ENCODE measurements at regions not wholly inside any gene's neighbourhood (a gene's known extent, or its start where the extent isn't known, plus 50 kb on each side); places are given as distances from the start of the nearest gene placed in this dataset.
A peak's percentile ranks its signal among the peaks of the same experiment; 100 is the strongest.
"Not testable (repeated sequence)": the region's sequence is repeated elsewhere in the genome, so short reads cannot be mapped to it uniquely, and the experiment has no call there.

GRCh38 chr18:67134911-67135310 lies 381.6 kb downstream of the DSEL start:
- no peak for DNase-seq (ENCODE audit: low read depth)

DNA sequence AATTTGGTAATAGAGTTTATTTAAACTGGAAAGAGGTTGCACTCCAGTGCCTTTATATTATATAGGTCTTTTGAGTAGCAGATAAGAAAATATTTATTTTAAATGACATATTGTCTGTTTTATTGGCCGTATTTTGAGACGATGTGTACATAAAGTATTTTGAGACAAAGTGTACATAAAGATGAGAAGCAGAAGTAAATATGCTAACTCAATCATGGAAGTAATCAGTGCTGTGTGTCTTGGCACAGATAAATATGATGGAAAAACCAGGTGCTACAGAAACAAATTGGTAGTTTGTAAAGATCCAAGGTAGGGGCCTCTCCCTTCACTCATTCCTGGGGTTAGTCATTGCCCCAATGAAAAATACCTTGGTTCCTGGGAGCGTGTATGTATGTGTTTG lies 382.9 kb downstream of the DSEL start:
- DNase-seq (ENCODE audit: low read depth): no peak

DNA sequence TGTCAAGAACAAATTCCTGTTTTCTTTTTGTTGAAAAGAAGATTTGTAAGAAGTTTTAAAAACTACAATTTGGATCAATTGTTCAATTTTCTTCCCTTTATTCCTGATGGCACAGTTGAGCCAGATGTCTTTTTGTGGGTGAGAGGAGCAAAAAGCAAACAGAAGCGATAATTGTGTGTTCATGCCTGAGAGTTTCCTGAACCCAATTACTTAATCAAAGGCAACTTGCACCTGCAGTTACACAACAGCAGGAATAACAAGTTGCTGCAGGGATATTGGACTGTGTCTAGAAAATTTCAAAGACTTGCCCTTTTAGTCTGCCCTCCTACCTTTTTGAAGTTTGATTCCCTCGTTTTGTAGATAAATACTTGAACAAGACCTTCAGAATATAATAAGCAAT lies 383.6 kb downstream of the DSEL start:
- no peak for DNase-seq (ENCODE audit: low read depth)

DNA sequence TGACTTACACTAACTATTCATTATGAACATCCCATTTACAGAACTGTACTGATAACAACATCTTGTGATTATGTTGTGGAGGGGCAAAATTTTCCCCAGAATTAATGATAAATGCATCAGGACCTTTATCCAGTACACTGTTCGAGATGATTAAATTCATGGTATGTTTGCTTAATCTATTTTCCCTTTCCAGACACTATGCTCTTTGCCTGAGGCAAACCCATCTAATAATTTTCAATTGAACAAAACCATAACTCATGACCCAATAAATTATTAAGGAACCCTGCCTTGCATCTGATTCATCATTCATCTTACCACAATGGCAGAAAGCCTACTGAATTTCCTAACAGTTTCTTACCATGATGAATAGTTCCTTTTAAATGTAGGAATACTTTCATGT lies 385.0 kb downstream of the DSEL start:
- no peak for DNase-seq (ENCODE audit: low read depth)

GRCh38 chr18:67126751-67127150 lies 389.8 kb downstream of the DSEL start:
- not testable (repeated sequence) for DNase-seq (ENCODE audit: low read depth)

DNA sequence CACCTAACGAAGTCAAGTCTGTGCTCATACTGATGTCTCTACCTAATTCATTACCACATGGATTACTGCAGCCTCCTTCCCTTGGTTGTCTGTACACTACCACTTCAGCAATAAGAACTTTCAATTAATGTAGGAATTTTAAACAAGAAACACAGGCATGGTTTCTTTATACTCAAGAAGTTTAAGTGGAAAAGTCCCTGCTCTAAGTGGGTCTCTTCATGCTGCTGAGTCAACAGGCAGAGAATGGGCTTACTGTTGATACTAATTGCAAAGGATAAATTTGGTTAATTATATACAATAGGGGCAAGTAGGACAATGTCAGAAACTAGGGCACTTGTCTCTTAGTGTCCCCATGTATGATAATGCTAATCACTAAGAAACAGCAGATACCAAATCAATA lies 392.6 kb downstream of the DSEL start:
- DNase-seq (ENCODE audit: low read depth): no peak

DNA sequence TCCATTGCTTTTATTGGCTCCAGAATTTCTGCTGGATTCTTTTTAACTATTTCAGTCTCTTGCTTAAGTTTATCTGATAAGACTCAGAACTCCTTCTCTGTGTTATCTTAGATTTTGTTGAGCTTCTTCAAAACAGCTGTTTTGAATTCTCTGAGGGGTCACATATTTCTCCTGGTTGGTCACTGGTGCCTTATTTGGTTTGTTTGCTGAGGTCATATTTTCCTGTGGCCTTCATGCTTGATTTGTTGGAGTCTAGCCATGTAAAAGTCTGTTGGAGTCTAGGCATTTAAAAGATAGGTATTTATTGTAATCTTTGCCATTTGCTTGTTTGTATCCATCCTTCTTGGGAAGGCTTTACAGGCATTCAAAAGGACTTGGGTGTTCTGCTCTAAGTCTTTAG lies 398.7 kb downstream of the DSEL start:
- DNase-seq (ENCODE audit: low read depth): peak; percentile 52

GRCh38 chr18:67109535-67109934 lies 407.0 kb downstream of the DSEL start:
- no peak for DNase-seq (ENCODE audit: low read depth)

- DNase-seq (ENCODE audit: low read depth): peak; percentile 14
These were observed 407.6 kb downstream of the DSEL start for GRCh38 chr18:67108894-67109293.

DNA sequence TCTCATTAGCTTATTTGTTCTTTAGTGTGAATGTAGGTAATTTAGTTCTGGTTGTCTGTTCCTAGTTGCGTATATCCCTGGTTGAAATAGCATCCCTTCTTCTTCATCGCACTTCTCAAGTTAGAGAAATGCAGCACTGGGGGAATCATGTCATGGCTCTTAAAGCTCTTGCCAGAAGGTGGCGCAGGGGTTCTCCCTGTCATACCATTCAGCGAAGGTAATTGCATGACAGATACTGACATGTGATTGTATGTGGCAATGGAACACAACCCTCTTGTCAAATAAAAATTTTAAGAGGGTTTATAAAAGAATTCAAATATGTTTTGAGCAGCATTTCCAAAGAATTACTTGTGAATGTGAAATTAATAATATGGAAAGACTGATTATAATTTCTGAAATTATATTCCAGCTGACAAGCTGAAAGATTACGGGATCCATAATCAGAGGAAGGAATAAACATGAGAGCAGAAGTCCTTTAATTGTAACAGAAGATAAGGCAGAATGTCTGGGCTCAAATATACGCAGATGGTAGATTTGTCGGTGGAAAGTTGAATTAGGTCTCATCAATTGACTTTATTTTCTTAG lies 411.7 kb downstream of the DSEL start:
- peak; percentile 84 for DNase-seq (ENCODE audit: low read depth)

DNA sequence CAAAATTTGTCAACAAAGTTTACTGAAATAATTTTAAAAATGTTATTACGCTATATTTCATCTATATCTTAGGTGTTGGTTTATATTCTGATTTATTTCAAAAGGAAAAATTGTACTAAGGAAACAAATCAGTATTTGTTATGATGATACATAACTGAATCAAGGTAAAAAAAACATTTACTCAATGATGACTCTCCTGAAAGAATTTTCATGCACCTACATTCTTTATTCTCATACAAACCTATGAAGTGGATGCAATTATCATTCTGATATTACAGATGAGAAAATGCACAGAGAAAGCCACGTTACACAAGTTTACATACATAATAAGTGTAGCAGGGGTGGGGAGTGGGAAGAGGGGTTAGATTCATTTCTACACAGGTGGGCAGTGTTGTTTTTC lies 422.4 kb downstream of the DSEL start:
- DNase-seq (ENCODE audit: low read depth): no peak

DNA sequence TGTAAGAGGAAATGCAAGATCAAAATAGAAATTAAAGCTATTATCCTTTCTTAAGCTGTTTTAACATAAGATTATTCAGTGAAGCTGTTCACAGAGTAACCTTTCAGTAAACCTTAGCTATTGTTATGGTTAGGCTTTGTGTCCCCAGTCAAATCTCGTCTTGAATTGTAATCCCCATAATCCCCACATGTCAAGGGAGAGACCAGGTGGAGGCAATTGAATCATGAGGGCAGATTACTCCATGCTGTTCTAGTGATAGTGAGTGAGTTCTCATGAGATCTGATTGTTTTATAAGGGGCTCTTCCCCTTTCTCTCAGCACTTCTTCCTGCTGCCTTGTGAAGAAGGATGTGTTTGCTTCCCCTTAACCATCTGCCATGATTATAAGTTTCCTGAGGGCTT lies 424.4 kb downstream of the DSEL start:
- DNase-seq (ENCODE audit: low read depth): no peak

DNA sequence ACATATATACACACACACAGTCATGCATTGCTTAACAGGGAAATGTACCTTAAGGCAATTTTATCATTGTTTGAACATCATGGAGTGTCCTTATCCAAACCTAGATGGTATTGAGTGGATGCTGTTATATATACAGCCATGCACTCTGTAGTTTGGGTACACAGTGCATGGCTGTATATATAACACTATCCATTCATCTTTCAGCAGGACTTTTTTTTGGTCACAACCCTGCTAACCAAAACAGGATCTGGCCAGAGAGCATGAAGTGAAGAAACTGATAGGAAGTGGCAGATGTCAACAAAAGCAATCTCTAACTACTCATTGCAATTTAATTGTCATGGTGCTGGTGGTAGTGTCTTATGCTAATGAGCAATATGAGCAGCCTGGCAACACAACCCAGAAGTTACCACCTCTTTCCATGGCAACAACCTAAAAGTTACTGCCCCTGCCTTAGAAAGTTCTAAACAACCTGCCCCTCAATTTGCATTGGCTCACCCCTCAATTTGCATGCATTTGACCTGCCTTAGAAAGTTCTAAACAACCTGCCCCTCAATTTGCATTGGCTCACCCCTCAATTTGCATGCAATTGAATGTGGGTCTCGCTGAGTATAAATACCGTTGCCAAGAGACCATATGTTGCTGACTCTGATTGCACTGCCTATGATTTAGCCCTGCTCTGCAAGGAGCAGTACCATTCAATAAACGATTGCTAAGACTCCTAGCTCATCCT lies 434.9 kb downstream of the DSEL start:
- no peak for DNase-seq (ENCODE audit: low read depth)

DNA sequence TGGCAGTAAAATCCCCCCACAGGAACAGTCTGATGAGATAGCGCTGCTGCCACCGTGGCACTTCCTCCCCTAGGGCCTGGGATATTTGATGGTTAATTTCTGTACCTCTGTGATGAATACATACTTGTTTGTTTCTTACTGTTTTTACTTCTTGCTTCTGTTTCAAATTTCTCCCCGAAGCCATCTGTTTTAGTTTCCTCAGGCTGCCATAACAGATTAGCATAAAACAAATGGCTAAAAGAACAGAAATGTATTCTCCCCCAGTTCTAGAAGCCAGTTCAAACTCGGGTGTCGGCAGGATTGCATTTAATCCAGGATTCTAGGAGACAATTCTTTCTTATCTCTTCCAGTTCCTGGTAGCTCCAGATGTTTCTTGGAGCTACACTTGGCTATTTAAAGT lies 435.9 kb downstream of the DSEL start:
- DNase-seq (ENCODE audit: low read depth): no peak

GRCh38 chr18:67074309-67074708 lies 442.2 kb downstream of the DSEL start:
- peak; percentile 1 for DNase-seq (ENCODE audit: low read depth)

DNA sequence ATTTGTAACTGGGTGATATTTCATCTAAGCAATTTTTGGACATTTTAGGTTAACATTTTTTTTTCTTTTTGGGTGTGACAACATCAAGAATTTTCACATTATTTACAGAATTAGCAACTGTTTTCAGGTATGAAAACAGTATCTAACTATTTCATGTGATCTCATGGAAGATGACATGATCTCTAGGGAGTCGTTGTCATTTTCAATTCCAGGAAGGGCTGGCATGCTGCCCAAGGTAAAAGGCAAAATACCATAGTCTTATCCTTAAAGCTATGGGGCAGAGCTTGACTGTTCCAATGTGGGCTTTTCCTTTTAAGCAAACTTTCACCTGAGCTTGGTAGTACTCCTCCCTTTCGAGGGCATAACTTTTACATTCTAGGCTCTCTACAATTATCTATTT lies 443.7 kb downstream of the DSEL start:
- no peak for DNase-seq (ENCODE audit: low read depth)

DNA sequence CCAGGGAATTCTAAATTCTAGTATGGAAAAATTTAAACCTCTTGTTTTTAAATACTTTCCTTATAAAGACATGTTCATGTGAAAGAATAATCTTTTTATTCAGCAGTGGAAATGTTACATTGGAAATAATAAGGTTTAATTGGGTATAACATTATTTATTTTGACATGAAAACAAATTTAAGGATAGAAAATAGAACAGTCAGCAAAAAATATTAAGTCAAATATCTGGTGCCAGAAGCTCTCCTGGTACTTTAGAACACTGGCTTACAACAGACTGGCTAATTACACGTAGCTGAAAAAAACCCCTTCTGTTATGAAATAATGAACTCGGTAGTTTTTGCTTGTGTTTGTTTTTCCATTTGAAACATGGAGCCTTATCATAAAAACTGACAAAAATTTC lies 447.9 kb downstream of the DSEL start:
- DNase-seq (ENCODE audit: low read depth): no peak

GRCh38 chr18:67047334-67047733 lies 443.4 kb upstream of the CDH19 start:
- DNase-seq (ENCODE audit: low read depth): no peak

- DNase-seq (ENCODE audit: low read depth): no peak
These were observed 439.4 kb upstream of the CDH19 start for GRCh38 chr18:67043276-67043675.

GRCh38 chr18:67041334-67041733 lies 437.4 kb upstream of the CDH19 start:
- DNase-seq (ENCODE audit: low read depth): no peak

GRCh38 chr18:67035026-67035425 lies 431.1 kb upstream of the CDH19 start:
- DNase-seq (ENCODE audit: low read depth): no peak

DNA sequence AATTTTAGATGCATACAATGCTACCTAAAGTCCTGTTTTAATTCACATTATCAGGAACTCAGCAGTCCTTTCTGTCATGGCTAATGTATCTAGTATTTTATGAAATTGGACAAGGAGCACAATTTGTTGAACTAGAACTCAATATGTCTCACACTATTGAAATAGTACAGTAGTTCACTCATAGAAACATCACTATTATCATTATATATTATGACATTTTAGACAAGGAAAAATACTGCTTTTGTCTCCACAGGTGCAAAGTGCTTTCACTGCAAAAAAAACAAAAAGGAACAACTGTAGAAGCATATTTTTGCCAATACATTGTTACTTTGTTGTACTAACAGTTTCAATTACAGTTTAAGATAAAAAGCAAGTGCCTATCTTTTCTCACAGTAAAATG lies 419.2 kb upstream of the CDH19 start:
- DNase-seq (ENCODE audit: low read depth): no peak

GRCh38 chr18:67010919-67011318 lies 407.0 kb upstream of the CDH19 start:
- peak; percentile 10 for DNase-seq (ENCODE audit: low read depth)

- no peak for DNase-seq (ENCODE audit: low read depth)
These were observed 404.1 kb upstream of the CDH19 start for GRCh38 chr18:67007999-67008398.
